Prostate gland (tissue), 2 donors: ENCODE measurements at regions not wholly inside any gene's neighbourhood (a gene's known extent, or its start where the extent isn't known, plus 50 kb on each side); places are given as distances from the start of the nearest gene placed in this dataset.

ENCODE experiments used
- CTCF ChIP-seq, 4 experiments: fragments of 200-600 bp in 2 of 4; fragments of 450-650 bp in 2 of 4; sonication (generic) in 2 of 4; IDR thresholded peaks; 1 replicate in 3 of 4; 2 replicates in 1 of 4; pipeline ENCODE4 v1.5.1; 2016 to 2019; ENCODE audit warnings: antibody characterized with exemption in 4 of 4, mild to moderate bottlenecking in 2 of 4, moderate library complexity in 2 of 4
- POLR2A ChIP-seq: fragments of 450-650 bp; IDR thresholded peaks from one replicate; pipeline ENCODE4 v1.6.1; 2016; ENCODE audit warnings: antibody characterized with exemption, mild to moderate bottlenecking

GRCh38 chr4:149045731-149046130, 603.5 kb upstream of the NR3C2 start:
- TF ChIP-seq CTCF (IDR thresholded peaks at IDR 0.05): no peak
- no peak for TF ChIP-seq POLR2A
